ENCODE measurements at regions not wholly inside any gene's neighbourhood (a gene's known extent, or its start where the extent isn't known, plus 50 kb on each side); places are given as distances from the start of the nearest gene placed in this dataset.

DNA sequence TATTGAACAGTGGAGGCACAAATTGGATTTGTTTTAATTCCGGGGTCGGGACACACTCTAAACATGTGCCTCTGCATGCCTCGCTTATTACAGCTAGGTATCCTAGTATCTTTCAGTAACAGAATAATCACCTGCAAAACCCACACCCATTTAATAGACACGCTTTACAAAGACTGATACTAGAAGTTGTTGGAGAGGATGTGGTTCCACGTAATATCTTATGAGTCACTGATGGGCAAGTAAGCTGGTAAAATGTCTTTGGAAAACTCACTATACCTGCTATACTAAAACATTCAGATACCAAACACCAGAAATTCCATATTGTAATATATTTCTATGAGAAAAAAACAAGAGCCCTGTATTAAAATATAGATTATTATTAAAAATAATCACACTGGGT is 84.0 kb downstream of the GGTLC2 start:
- TF ChIP-seq ZKSCAN8 (CRISPR knock-in tag; IDR thresholded peaks at IDR 0.05; ENCODE audit: borderline replicate concordance) (no peak), KAT2B (IDR thresholded peaks at IDR 0.05; ENCODE audit: borderline replicate concordance, low read depth, low read length) (no peak), POLR2AphosphoS5 (IDR thresholded peaks at IDR 0.05; ENCODE audit: low read depth, low read length) (no peak), POLR2A (IDR thresholded peaks at IDR 0.05; ENCODE audit: insufficient read depth in 1 of 2, low read depth in 2 of 2, low read length in 2 of 2) (no peak), SOX6 (IDR thresholded peaks at IDR 0.05) (no peak), SOX6 (CRISPR knock-in tag; IDR thresholded peaks at IDR 0.05) (no peak), ZBTB1 (CRISPR knock-in tag; IDR thresholded peaks at IDR 0.05; ENCODE audit: borderline replicate concordance) (no peak), NFYB (CRISPR knock-in tag; IDR thresholded peaks at IDR 0.05) (no peak), NR2F2 (IDR thresholded peaks at IDR 0.05; ENCODE audit: borderline replicate concordance, low read depth) (no peak), MEIS2 (CRISPR knock-in tag; IDR thresholded peaks at IDR 0.05) (no peak)
- TF ChIP-seq, protein P1, sequence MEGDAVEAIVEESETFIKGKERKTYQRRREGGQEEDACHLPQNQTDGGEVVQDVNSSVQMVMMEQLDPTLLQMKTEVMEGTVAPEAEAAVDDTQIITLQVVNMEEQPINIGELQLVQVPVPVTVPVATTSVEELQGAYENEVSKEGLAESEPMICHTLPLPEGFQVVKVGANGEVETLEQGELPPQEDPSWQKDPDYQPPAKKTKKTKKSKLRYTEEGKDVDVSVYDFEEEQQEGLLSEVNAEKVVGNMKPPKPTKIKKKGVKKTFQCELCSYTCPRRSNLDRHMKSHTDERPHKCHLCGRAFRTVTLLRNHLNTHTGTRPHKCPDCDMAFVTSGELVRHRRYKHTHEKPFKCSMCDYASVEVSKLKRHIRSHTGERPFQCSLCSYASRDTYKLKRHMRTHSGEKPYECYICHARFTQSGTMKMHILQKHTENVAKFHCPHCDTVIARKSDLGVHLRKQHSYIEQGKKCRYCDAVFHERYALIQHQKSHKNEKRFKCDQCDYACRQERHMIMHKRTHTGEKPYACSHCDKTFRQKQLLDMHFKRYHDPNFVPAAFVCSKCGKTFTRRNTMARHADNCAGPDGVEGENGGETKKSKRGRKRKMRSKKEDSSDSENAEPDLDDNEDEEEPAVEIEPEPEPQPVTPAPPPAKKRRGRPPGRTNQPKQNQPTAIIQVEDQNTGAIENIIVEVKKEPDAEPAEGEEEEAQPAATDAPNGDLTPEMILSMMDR (CRISPR knock-in tag; IDR thresholded peaks at IDR 0.05): no peak
- TF ChIP-seq, protein P2, sequence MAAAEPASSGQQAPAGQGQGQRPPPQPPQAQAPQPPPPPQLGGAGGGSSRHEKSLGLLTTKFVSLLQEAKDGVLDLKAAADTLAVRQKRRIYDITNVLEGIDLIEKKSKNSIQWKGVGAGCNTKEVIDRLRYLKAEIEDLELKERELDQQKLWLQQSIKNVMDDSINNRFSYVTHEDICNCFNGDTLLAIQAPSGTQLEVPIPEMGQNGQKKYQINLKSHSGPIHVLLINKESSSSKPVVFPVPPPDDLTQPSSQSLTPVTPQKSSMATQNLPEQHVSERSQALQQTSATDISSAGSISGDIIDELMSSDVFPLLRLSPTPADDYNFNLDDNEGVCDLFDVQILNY (CRISPR knock-in tag; conservative IDR thresholded peaks at IDR 0.05): no peak

Data from HepG2 (cell line).